Osteoblast (primary cell): ENCODE measurements at regions not wholly inside any gene's neighbourhood (a gene's known extent, or its start where the extent isn't known, plus 50 kb on each side); places are given as distances from the start of the nearest gene placed in this dataset.
A peak's percentile ranks its signal among the peaks of the same experiment; 100 is the strongest.

Source experiments
- DNase-seq: peaks from one replicate; pipeline ENCODE4 v3.0.0; 2011; ENCODE audit warnings: low spot score, mixed read lengths; ENCODE audit not compliant: insufficient read length; ENCODE audit errors: missing footprints
- H2AFZ ChIP-seq: 2 replicates; pipeline ENCODE4 v1.6.0; 2011; ENCODE audit warnings: mild to moderate bottlenecking, low read length
- H3K27ac ChIP-seq: 2 replicates; pipeline ENCODE4 v1.5.1; 2011; ENCODE audit warnings: mild to moderate bottlenecking, low read depth, low read length, moderate library complexity
- H3K27me3 ChIP-seq: 2 replicates; pipeline ENCODE4 v1.6.0; 2012; ENCODE audit warnings: mild to moderate bottlenecking, control low read depth, inconsistent platforms, low read length, moderate library complexity; ENCODE audit not compliant: insufficient read depth
- H3K36me3 ChIP-seq: 2 replicates; pipeline ENCODE4 v1.5.1; 2011; ENCODE audit warnings: mild to moderate bottlenecking, low read length, control low read depth, moderate library complexity; ENCODE audit not compliant: insufficient read depth
- H3K4me1 ChIP-seq: 2 replicates; pipeline ENCODE4 v1.5.1; 2011; ENCODE audit warnings: mild to moderate bottlenecking, low read length, control low read depth, moderate library complexity; ENCODE audit not compliant: insufficient read depth
- H3K4me2 ChIP-seq: 2 replicates; pipeline ENCODE4 v1.6.0; 2011; ENCODE audit warnings: mild to moderate bottlenecking, low read length; ENCODE audit not compliant: insufficient read depth
- H3K4me3 ChIP-seq: fragments of 200-600 bp; sonication (generic); 3 replicates; pipeline ENCODE4 v1.5.1; 2012; ENCODE audit warnings: mild to moderate bottlenecking, low read length, inconsistent platforms; ENCODE audit not compliant: insufficient read depth
- H3K79me2 ChIP-seq: 2 replicates; pipeline ENCODE4 v1.6.0; 2012; ENCODE audit warnings: mild to moderate bottlenecking, low read length, control low read depth, inconsistent platforms; ENCODE audit not compliant: insufficient read depth
- H3K9me3 ChIP-seq: 2 replicates; pipeline ENCODE4 v1.5.1; 2011; ENCODE audit warnings: low read depth, low read length, control low read depth
- H4K20me1 ChIP-seq: 2 replicates; pipeline ENCODE4 v1.6.0; 2012; ENCODE audit warnings: mild to moderate bottlenecking, low read length, control low read depth; ENCODE audit not compliant: insufficient read depth
- TF ChIP-seq, protein P1 (sequence below): IDR thresholded peaks from 2 replicates; pipeline ENCODE4 v1.5.1; 2011; ENCODE audit warnings: mild to moderate bottlenecking, low read depth, low read length, moderate library complexity; ENCODE audit errors: extremely low read depth

DNA sequence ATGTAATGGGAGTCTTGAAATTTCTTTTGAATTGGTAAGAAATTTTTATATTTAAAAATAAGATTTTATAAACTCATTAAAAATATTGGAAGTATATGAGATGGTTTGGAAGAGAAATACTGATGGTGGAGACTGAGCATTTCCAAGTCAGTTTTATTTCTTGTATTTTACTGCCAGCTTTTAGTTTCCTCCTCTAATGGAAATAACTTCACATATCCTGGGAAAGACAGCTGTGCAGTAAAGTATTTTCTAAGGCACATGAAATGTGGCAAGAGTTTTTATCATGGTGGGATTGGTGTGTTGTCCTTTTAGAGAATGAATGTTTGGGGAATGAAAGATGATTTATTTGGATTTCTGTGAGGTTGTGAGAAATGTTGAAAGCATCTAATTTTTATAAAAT is 346.9 kb upstream of the RGS6 start:
- Histone ChIP-seq H3K4me1 (peaks cover 86% of the 10 kb centered on the region), H3K27ac (peak overlapping the region; percentile 62), H3K27me3 (no peaks in the 10 kb centered on the region), H3K79me2 (peaks cover 80% of the 10 kb centered on the region), H4K20me1 (no peaks in the 10 kb centered on the region), H3K4me2 (peak overlapping the region; percentile 85), H3K4me3 (no peak overlapping the region), H3K36me3 (no peaks in the 10 kb centered on the region), H2AFZ (no peak overlapping the region), H3K9me3 (no peaks in the 10 kb centered on the region)
- TF ChIP-seq, protein P1, sequence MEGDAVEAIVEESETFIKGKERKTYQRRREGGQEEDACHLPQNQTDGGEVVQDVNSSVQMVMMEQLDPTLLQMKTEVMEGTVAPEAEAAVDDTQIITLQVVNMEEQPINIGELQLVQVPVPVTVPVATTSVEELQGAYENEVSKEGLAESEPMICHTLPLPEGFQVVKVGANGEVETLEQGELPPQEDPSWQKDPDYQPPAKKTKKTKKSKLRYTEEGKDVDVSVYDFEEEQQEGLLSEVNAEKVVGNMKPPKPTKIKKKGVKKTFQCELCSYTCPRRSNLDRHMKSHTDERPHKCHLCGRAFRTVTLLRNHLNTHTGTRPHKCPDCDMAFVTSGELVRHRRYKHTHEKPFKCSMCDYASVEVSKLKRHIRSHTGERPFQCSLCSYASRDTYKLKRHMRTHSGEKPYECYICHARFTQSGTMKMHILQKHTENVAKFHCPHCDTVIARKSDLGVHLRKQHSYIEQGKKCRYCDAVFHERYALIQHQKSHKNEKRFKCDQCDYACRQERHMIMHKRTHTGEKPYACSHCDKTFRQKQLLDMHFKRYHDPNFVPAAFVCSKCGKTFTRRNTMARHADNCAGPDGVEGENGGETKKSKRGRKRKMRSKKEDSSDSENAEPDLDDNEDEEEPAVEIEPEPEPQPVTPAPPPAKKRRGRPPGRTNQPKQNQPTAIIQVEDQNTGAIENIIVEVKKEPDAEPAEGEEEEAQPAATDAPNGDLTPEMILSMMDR: no peak
- no peak for DNase-seq

GRCh38 chr14:71586131-71586897 is 345.9 kb upstream of the RGS6 start:
- Histone ChIP-seq H4K20me1 (no peaks in the 10 kb centered on the region), H3K4me1 (peaks cover 89% of the 10 kb centered on the region), H3K4me2 (peak overlapping the region; percentile 85), H3K27me3 (no peaks in the 10 kb centered on the region), H3K27ac (peak overlapping the region; percentile 62), H3K4me3 (peak overlapping the region; percentile 58), H2AFZ (no peak overlapping the region), H3K9me3 (no peaks in the 10 kb centered on the region), H3K36me3 (no peaks in the 10 kb centered on the region), H3K79me2 (peaks cover 80% of the 10 kb centered on the region)
- TF ChIP-seq, protein P1: no peak
- no peak for DNase-seq

- H3K27me3 ChIP-seq: no peaks in the 10 kb centered on the region
- no peaks in the 10 kb centered on the region for H3K9me3 ChIP-seq
- H3K79me2 ChIP-seq: peaks cover 84% of the 10 kb centered on the region
- H3K36me3 ChIP-seq: no peaks in the 10 kb centered on the region
- peak overlapping the region; percentile 85 for H3K4me2 ChIP-seq
- H3K4me1 ChIP-seq: peaks cover 88% of the 10 kb centered on the region
- no peaks in the 10 kb centered on the region for H4K20me1 ChIP-seq
- H3K27ac ChIP-seq: peak overlapping the region; percentile 62
- TF ChIP-seq, protein P1: no peak
- H3K4me3 ChIP-seq: peak overlapping the region; percentile 59
- peak; percentile 68 for DNase-seq
- H2AFZ ChIP-seq: no peak overlapping the region
Measured at GRCh38 chr14:71588028-71588427, 344.2 kb upstream of the RGS6 start.

DNA sequence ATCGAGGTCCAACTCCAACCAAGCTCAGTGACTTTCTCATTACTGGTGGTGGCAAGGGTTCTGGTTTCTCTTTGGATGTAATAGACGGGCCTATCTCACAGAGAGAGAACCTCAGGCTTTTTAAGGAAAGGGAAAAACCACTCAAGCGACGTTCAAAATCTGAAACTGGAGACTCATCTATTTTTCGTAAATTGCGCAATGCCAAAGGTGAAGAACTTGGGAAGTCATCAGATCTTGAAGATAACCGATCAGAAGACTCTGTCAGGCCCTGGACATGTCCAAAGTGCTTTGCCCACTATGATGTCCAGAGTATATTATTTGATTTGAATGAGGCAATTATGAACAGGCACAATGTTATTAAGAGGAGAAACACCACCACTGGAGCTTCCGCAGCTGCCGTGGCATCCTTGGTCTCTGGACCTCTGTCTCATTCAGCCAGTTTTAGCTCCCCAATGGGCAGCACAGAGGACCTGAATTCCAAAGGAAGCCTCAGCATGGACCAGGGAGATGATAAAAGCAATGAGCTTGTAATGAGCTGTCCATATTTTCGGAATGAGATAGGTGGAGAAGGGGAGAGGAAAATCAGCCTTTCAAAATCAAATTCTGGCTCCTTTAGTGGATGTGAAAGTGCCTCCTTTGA is 343.5 kb upstream of the RGS6 start:
- peaks cover 84% of the 10 kb centered on the region for H3K4me1 ChIP-seq
- no peak for DNase-seq
- peak overlapping the region; percentile 62 for H3K27ac ChIP-seq
- TF ChIP-seq, protein P1: no peak
- H3K4me2 ChIP-seq: peak overlapping the region; percentile 85
- no peaks in the 10 kb centered on the region for H4K20me1 ChIP-seq
- H3K4me3 ChIP-seq: peak overlapping the region; percentile 59
- H3K9me3 ChIP-seq: no peaks in the 10 kb centered on the region
- peaks cover 2% of the 10 kb centered on the region for H3K36me3 ChIP-seq
- H3K27me3 ChIP-seq: no peaks in the 10 kb centered on the region
- no peak overlapping the region for H2AFZ ChIP-seq
- H3K79me2 ChIP-seq: peaks cover 90% of the 10 kb centered on the region
